Neural progenitor cell (in vitro differentiated cells): ENCODE measurements at regions not wholly inside any gene's neighbourhood (a gene's known extent, or its start where the extent isn't known, plus 50 kb on each side); places are given as distances from the start of the nearest gene placed in this dataset.

ENCODE experiments used
- DNase-seq: peaks from one replicate; pipeline ENCODE4 v3.0.0-alpha.2; 2016; ENCODE audit warnings: low spot score
- H2AFZ ChIP-seq: fragments of 200-600 bp; sonication (generic); replicated peaks from 2 replicates; pipeline ENCODE4 v1.6.1; 2016; ENCODE audit warnings: antibody characterized with exemption
- H3F3A ChIP-seq: fragments of 200-600 bp; sonication (generic); 2 replicates; pipeline ENCODE4 v1.6.1; 2016; ENCODE audit warnings: antibody characterized with exemption, low read depth
- H3K27ac ChIP-seq: fragments of 200-600 bp; sonication (generic); 2 replicates; pipeline ENCODE4 v1.5.1; 2016; ENCODE audit warnings: mild to moderate bottlenecking
- H3K27me3 ChIP-seq: fragments of 200-600 bp; sonication (generic); 2 replicates; pipeline ENCODE4 v1.6.1; 2016; ENCODE audit warnings: mild to moderate bottlenecking, moderate library complexity
- H3K36me3 ChIP-seq: fragments of 200-600 bp; sonication (generic); 2 replicates; pipeline ENCODE4 v1.5.1; 2016
- H3K4me1 ChIP-seq: fragments of 200-600 bp; sonication (generic); 2 replicates; pipeline ENCODE4 v1.6.1; 2016; ENCODE audit warnings: mixed run types
- H3K4me2 ChIP-seq: fragments of 200-600 bp; sonication (generic); 2 replicates; pipeline ENCODE4 v1.6.1; 2016
- H3K4me3 ChIP-seq: fragments of 200-600 bp; sonication (generic); 2 replicates; pipeline ENCODE4 v1.5.1; 2016
- H3K79me2 ChIP-seq: fragments of 200-600 bp; sonication (generic); 2 replicates; pipeline ENCODE4 v1.6.1; 2016; ENCODE audit warnings: low read depth
- H3K9ac ChIP-seq: fragments of 200-600 bp; sonication (generic); 2 replicates; pipeline ENCODE4 v1.6.1; 2016
- H3K9me3 ChIP-seq: fragments of 200-600 bp; sonication (generic); 2 replicates; pipeline ENCODE4 v1.5.1; 2016; ENCODE audit warnings: low read depth
- H4K20me1 ChIP-seq: fragments of 200-600 bp; sonication (generic); 2 replicates; pipeline ENCODE4 v1.6.1; 2016; ENCODE audit warnings: low read depth
- H3K27ac Mint-ChIP-seq: 3 replicates; pipeline ENCODE4 v1.8.0; 2021; ENCODE audit warnings: mixed read lengths
- H3K27me3 Mint-ChIP-seq: 2 replicates; pipeline ENCODE4 v1.8.0; 2022; ENCODE audit warnings: low read depth, mild to moderate bottlenecking, inconsistent platforms, moderate library complexity, mixed read lengths; ENCODE audit not compliant: insufficient read depth
- H3K36me3 Mint-ChIP-seq: 3 replicates; pipeline ENCODE4 v1.8.0; 2021; ENCODE audit warnings: mixed read lengths
- H3K4me1 Mint-ChIP-seq: 3 replicates; pipeline ENCODE4 v1.8.0; 2021; ENCODE audit warnings: mixed read lengths
- H3K4me3 Mint-ChIP-seq: 3 replicates; pipeline ENCODE4 v1.8.0; 2021; ENCODE audit warnings: mild to moderate bottlenecking, moderate library complexity, mixed read lengths
- H3K9me3 Mint-ChIP-seq: 3 replicates; pipeline ENCODE4 v1.8.0; 2020; ENCODE audit warnings: mixed read lengths
- EZH2 ChIP-seq: fragments of 200-600 bp; sonication (generic); IDR thresholded peaks from 2 replicates; pipeline ENCODE4 v1.6.1; 2017; ENCODE audit warnings: antibody characterized with exemption, mild to moderate bottlenecking, moderate library complexity
- EZH2phosphoT487 ChIP-seq: fragments of 200-600 bp; sonication (generic); IDR thresholded peaks from 2 replicates; pipeline ENCODE4 v1.6.1; 2017; ENCODE audit warnings: antibody characterized with exemption
- TF ChIP-seq, protein P1 (sequence below): fragments of 200-600 bp; sonication (generic); IDR thresholded peaks from 2 replicates; pipeline ENCODE4 v1.5.1; 2017; ENCODE audit warnings: antibody characterized with exemption, mild to moderate bottlenecking

- no peaks in the 10 kb centered on the region for H3K27me3 Mint-ChIP-seq
- no peaks in the 10 kb centered on the region for H3K4me1 Mint-ChIP-seq
- Histone ChIP-seq H4K20me1 (no peaks in the 10 kb centered on the region), H3K4me1 (no peaks in the 10 kb centered on the region), H3K9ac (no peak overlapping the region), H3K27ac (no peak overlapping the region), H3K36me3 (no peaks in the 10 kb centered on the region), H2AFZ (no peak overlapping the region), H3K27me3 (no peaks in the 10 kb centered on the region), H3K9me3 (no peaks in the 10 kb centered on the region), H3K4me2 (no peak overlapping the region), H3K4me3 (no peak overlapping the region), H3K79me2 (no peaks in the 10 kb centered on the region), H3F3A (no peaks in the 10 kb centered on the region)
- H3K36me3 Mint-ChIP-seq = no peaks in the 10 kb centered on the region
- no peak overlapping the region for H3K4me3 Mint-ChIP-seq
- H3K9me3 Mint-ChIP-seq = peaks cover 9% of the 10 kb centered on the region
- no peak overlapping the region for H3K27ac Mint-ChIP-seq
- TF ChIP-seq, protein P1, sequence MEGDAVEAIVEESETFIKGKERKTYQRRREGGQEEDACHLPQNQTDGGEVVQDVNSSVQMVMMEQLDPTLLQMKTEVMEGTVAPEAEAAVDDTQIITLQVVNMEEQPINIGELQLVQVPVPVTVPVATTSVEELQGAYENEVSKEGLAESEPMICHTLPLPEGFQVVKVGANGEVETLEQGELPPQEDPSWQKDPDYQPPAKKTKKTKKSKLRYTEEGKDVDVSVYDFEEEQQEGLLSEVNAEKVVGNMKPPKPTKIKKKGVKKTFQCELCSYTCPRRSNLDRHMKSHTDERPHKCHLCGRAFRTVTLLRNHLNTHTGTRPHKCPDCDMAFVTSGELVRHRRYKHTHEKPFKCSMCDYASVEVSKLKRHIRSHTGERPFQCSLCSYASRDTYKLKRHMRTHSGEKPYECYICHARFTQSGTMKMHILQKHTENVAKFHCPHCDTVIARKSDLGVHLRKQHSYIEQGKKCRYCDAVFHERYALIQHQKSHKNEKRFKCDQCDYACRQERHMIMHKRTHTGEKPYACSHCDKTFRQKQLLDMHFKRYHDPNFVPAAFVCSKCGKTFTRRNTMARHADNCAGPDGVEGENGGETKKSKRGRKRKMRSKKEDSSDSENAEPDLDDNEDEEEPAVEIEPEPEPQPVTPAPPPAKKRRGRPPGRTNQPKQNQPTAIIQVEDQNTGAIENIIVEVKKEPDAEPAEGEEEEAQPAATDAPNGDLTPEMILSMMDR = no peak
- no peak for TF ChIP-seq EZH2phosphoT487
- no peak for TF ChIP-seq EZH2
- DNase-seq = no peak
Measured at GRCh38 chr12:91763654-91764370, 381.8 kb downstream of the BTG1 start.

DNA sequence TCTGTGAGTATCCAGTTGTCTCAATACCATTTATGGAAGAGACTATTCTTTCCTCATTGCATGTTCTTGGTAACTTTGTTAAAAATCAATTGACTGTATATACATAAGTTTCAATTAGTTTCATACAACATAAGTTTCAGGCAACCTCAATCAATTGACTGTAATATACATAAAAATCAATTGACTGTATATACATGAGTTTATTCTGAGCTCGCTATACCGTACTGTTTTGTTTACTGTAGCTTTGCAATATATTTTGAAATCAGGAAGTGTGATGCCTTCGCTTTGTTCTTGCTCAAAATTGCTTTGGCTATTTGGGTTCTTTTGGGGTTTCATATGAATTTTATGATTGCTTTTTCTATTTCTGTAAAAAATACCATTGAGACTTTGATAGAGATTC is 392.0 kb downstream of the BTG1 start:
- TF ChIP-seq EZH2phosphoT487 (no peak), EZH2 (no peak)
- TF ChIP-seq, protein P1 = no peak
- DNase-seq = no peak
- Histone ChIP-seq H3K27me3 (no peaks in the 10 kb centered on the region), H4K20me1 (no peaks in the 10 kb centered on the region), H3K79me2 (no peaks in the 10 kb centered on the region), H3F3A (no peaks in the 10 kb centered on the region), H3K9ac (no peak overlapping the region), H3K9me3 (no peaks in the 10 kb centered on the region), H3K36me3 (peaks cover 3% of the 10 kb centered on the region), H2AFZ (no peak overlapping the region), H3K4me3 (no peak overlapping the region), H3K4me2 (no peak overlapping the region), H3K4me1 (no peaks in the 10 kb centered on the region), H3K27ac (no peak overlapping the region)
- Mint-ChIP-seq H3K36me3 (no peaks in the 10 kb centered on the region), H3K27ac (no peak overlapping the region), H3K27me3 (peaks cover 4% of the 10 kb centered on the region), H3K9me3 (peaks cover 17% of the 10 kb centered on the region), H3K4me1 (no peaks in the 10 kb centered on the region), H3K4me3 (no peak overlapping the region)

DNA sequence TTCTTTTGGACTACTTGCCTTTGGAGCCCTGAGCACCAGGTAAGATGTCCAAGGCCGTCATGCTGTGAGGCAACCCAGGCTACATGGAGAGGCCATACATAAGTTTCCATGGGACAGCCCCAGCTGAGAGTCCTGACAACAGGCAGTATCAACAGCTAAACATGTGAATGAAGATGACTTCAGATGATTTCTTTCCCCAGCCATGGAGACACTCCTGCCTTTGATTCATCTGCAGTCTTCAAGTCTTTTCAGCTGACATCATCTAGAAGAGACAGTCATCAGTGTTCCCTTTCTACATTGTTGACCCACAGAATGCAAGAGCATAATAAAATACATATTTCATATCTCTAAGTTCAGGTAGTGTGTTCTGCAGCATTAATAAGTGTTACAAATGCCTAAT is 398.7 kb downstream of the BTG1 start:
- no peak for DNase-seq
- H3K36me3 Mint-ChIP-seq = no peaks in the 10 kb centered on the region
- H3K9me3 Mint-ChIP-seq = peaks cover 5% of the 10 kb centered on the region
- Histone ChIP-seq H3K9me3 (no peaks in the 10 kb centered on the region), H3K79me2 (no peaks in the 10 kb centered on the region), H3K36me3 (no peaks in the 10 kb centered on the region), H3K27ac (no peak overlapping the region), H2AFZ (no peak overlapping the region), H3K4me1 (peaks cover 12% of the 10 kb centered on the region), H3F3A (no peaks in the 10 kb centered on the region), H3K27me3 (no peaks in the 10 kb centered on the region), H3K4me3 (no peak overlapping the region), H4K20me1 (no peaks in the 10 kb centered on the region), H3K4me2 (no peak overlapping the region), H3K9ac (no peak overlapping the region)
- no peaks in the 10 kb centered on the region for H3K27me3 Mint-ChIP-seq
- no peak overlapping the region for H3K4me3 Mint-ChIP-seq
- H3K4me1 Mint-ChIP-seq = no peaks in the 10 kb centered on the region
- no peak overlapping the region for H3K27ac Mint-ChIP-seq
- TF ChIP-seq, protein P1 = no peak
- TF ChIP-seq EZH2phosphoT487 (no peak), EZH2 (no peak)
